ENCODE measurements at regions not wholly inside any gene's neighbourhood (a gene's known extent, or its start where the extent isn't known, plus 50 kb on each side); places are given as distances from the start of the nearest gene placed in this dataset.
"Not testable (repeated sequence)": the region's sequence is repeated elsewhere in the genome, so short reads cannot be mapped to it uniquely, and the experiment has no call there.

DNA sequence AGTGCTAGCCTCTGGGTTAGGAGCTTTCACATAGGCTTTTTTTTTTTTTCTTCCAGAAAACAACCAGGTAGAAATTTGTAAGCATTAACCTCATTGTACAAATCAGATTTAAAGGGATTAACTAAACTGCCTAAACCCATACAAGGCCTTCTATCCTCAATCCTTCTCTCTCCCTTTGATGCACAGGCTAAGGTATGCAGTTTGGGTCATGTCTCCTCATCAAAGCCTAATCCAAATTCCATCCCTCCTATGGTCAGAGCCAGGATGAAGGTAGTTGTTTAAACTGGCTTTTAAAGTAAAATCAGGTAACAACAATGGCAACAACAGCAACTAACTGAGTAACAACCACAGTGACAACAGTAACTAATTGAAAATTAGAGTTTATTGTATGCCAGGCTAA is 115.6 kb upstream of the SOX2 start:
- H3K27me3 ChIP-seq (ENCODE audit: low read length): peaks cover 9% of the 10 kb centered on the region

GRCh38 chr3:181590939-181591338 is 120.8 kb upstream of the SOX2 start:
- H2AFZ ChIP-seq (ENCODE audit: low read length); DNase-seq; H3K9me3 ChIP-seq (ENCODE audit: low read length); POLR2A ChIA-PET (ENCODE audit: unreplicated experiment); H3K27ac ChIP-seq (ENCODE audit: low read length); H3K79me2 ChIP-seq (ENCODE audit: low read length); H3K9me2 ChIP-seq (replicated peaks; ENCODE audit: low read length); H3K36me3 ChIP-seq (ENCODE audit: low read depth, low read length); H3F3A ChIP-seq (ENCODE audit: low read length, unreplicated experiment); CTCF ChIA-PET; BruUV-seq (replicated peaks); H3K27me3 ChIP-seq (ENCODE audit: low read length); intact Hi-C loops (cut with micrococcal nuclease); H3K4me2 ChIP-seq (ENCODE audit: low read length); H3K4me3 ChIP-seq (ENCODE audit: low read length); H3K4me1 ChIP-seq (ENCODE audit: insufficient read depth, low read length); ATAC-seq; H4K20me1 ChIP-seq (ENCODE audit: low read length); H3K9ac ChIP-seq (ENCODE audit: low read length): not testable (repeated sequence)

More for the DNA sequence above, 115.6 kb upstream of the SOX2 start:
- POLR2A ChIA-PET (ENCODE audit: unreplicated experiment): no interaction called here
- Histone ChIP-seq H3K9me2 (replicated peaks; ENCODE audit: low read length) (no peaks in the 10 kb centered on the region), H3K79me2 (ENCODE audit: low read length) (no peaks in the 10 kb centered on the region), H4K20me1 (ENCODE audit: low read length) (no peaks in the 10 kb centered on the region), H3K36me3 (ENCODE audit: low read depth, low read length) (no peaks in the 10 kb centered on the region), H3K9ac (ENCODE audit: low read length) (no peak overlapping the region), H3K4me2 (ENCODE audit: low read length) (no peak overlapping the region), H3K9me3 (ENCODE audit: low read length) (no peaks in the 10 kb centered on the region), H3K27ac (ENCODE audit: low read length) (no peak overlapping the region), H3K4me3 (ENCODE audit: low read length) (no peak overlapping the region), H2AFZ (ENCODE audit: low read length) (no peak overlapping the region), H3K4me1 (ENCODE audit: insufficient read depth, low read length) (no peaks in the 10 kb centered on the region), H3F3A (ENCODE audit: low read length, unreplicated experiment) (no peaks in the 10 kb centered on the region)
- CTCF ChIA-PET: no interaction called here
- BruUV-seq (replicated peaks): no TSS peak
- intact Hi-C loops (cut with micrococcal nuclease): no loop called here
- ATAC-seq (no peak), DNase-seq (no peak)
- TF ChIP-seq CTCF (conservative IDR thresholded peaks at IDR 0.05; ENCODE audit: low read depth, low read length) (no peak), EZH2 (IDR thresholded peaks at IDR 0.05; ENCODE audit: low read length, unreplicated experiment) (no peak), EZH2phosphoT487 (IDR thresholded peaks at IDR 0.05; ENCODE audit: borderline replicate concordance, low read length) (no peak)

GRCh38 chr3:181582619-181583018 is 129.1 kb upstream of the SOX2 start:
- H3K27me3 ChIP-seq (ENCODE audit: low read length): peaks cover 9% of the 10 kb centered on the region
- H3K36me3 ChIP-seq (ENCODE audit: low read depth, low read length): no peaks in the 10 kb centered on the region
- intact Hi-C loops (cut with micrococcal nuclease): no loop called here
- H4K20me1 ChIP-seq (ENCODE audit: low read length): no peaks in the 10 kb centered on the region
- no peak overlapping the region for H3K9ac ChIP-seq (ENCODE audit: low read length)
- H3K4me2 ChIP-seq (ENCODE audit: low read length): no peak overlapping the region
- no TSS peak for BruUV-seq (replicated peaks)
- H3K9me3 ChIP-seq (ENCODE audit: low read length): no peaks in the 10 kb centered on the region
- H3K9me2 ChIP-seq (replicated peaks; ENCODE audit: low read length): no peaks in the 10 kb centered on the region
- DNase-seq (no peak), ATAC-seq (no peak)
- CTCF ChIA-PET: no interaction called here
- no peak overlapping the region for H2AFZ ChIP-seq (ENCODE audit: low read length)
- no peak overlapping the region for H3K4me3 ChIP-seq (ENCODE audit: low read length)
- H3K4me1 ChIP-seq (ENCODE audit: insufficient read depth, low read length): no peaks in the 10 kb centered on the region
- no peak for TF ChIP-seq EZH2 (IDR thresholded peaks at IDR 0.05; ENCODE audit: low read length, unreplicated experiment)
- TF ChIP-seq CTCF (conservative IDR thresholded peaks at IDR 0.05; ENCODE audit: low read depth, low read length): no peak
- TF ChIP-seq EZH2phosphoT487 (IDR thresholded peaks at IDR 0.05; ENCODE audit: borderline replicate concordance, low read length): no peak
- POLR2A ChIA-PET (ENCODE audit: unreplicated experiment): no interaction called here
- no peaks in the 10 kb centered on the region for H3F3A ChIP-seq (ENCODE audit: low read length, unreplicated experiment)
- no peaks in the 10 kb centered on the region for H3K79me2 ChIP-seq (ENCODE audit: low read length)
- no peak overlapping the region for H3K27ac ChIP-seq (ENCODE audit: low read length)
